ENCODE measurements at regions not wholly inside any gene's neighbourhood (a gene's known extent, or its start where the extent isn't known, plus 50 kb on each side); places are given as distances from the start of the nearest gene placed in this dataset.

DNA sequence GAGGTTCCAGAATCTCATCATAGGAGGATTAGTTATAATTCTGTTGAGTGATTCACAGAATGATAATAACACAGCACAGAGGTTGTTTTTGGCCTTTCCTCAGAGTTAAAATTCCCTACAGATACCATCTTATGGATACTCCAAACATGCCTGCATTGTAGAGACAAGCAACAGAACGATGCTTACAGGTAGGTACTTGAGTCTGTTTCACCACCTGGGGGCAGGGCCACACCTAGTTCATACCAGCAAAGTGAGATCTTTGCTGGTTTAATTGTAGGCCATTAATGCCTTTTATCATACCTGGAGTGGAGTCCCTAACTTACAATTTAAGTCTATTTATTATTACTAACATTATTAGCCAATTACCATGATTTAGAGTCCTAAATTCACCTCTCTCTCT lies 416.5 kb upstream of the TLE4 start:
- TF ChIP-seq EP300 (IDR thresholded peaks at IDR 0.05) (no peak), CTCF (IDR thresholded peaks at IDR 0.05) (no peak), POLR2A (IDR thresholded peaks at IDR 0.05) (no peak)
- no peak overlapping the region for H3K27ac ChIP-seq
- H3K27me3 ChIP-seq, result no peaks in the 10 kb centered on the region
- WGBS, 3 donors, result 77 to 88% (median 85%) methylated on average over 1 of the region's 1 CpG
- no peak for DNase-seq
- no peak overlapping the region for H3K4me3 ChIP-seq
- no peaks in the 10 kb centered on the region for H3K9me3 ChIP-seq
- no peaks in the 10 kb centered on the region for H3K4me1 ChIP-seq (ENCODE audit: insufficient read depth)
- intact Hi-C loops (cut with DNase I), result no loop called here
- no peaks in the 10 kb centered on the region for H3K36me3 ChIP-seq

DNA sequence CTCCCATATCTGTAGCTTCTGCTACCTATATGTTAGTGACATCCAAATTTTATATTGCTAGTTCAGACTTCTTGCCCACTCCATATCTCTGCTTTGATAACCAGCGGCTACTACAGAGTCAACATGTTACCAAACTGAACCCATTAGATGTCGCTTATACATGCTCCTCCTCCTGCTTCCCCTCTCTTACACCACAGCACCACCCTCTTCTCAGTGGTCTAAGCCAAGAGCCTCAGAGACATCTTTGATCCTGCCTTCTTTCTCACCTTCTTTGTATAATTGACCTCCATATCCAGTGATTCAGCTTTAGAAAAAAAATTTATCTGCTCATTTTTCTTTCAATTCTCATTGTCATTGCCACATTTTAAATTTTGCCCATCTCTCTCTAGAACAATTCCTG lies 408.2 kb upstream of the TLE4 start:
- 87 to 94% (median 88%) methylated on average over 2 of the region's 2 CpGs for WGBS, 3 donors
- H3K9me3 ChIP-seq, result no peaks in the 10 kb centered on the region
- H3K36me3 ChIP-seq, result no peaks in the 10 kb centered on the region
- TF ChIP-seq EP300 (IDR thresholded peaks at IDR 0.05) (no peak), POLR2A (IDR thresholded peaks at IDR 0.05) (no peak), CTCF (IDR thresholded peaks at IDR 0.05) (no peak)
- no peak overlapping the region for H3K4me3 ChIP-seq
- H3K27me3 ChIP-seq, result no peaks in the 10 kb centered on the region
- no peak for DNase-seq
- H3K4me1 ChIP-seq (ENCODE audit: insufficient read depth), result no peaks in the 10 kb centered on the region
- no peak overlapping the region for H3K27ac ChIP-seq
- intact Hi-C loops (cut with DNase I), result no loop called here

DNA sequence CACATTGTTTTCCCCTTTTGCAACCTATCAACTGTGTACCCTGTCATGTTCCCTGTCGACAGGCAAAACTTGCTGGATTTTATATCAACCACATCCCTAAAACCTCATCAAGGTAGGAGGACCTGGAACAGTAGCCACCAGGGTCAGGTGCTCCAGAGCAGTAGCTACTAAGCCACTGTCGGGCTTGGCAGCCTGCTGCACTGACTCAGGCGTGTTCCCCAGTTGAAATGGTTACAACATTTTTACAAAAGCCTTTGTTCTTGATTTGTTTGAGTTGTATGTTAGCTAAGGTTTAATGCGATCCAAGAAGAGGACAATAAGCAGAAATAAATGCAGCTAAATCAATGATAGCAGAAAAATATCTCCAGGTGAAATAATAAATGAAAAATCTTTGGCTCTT lies 407.4 kb upstream of the TLE4 start:
- intact Hi-C loops (cut with DNase I), result no loop called here
- H3K36me3 ChIP-seq, result no peaks in the 10 kb centered on the region
- TF ChIP-seq EP300 (IDR thresholded peaks at IDR 0.05), result no peak
- TF ChIP-seq CTCF (IDR thresholded peaks at IDR 0.05), result no peak
- TF ChIP-seq POLR2A (IDR thresholded peaks at IDR 0.05), result no peak
- H3K9me3 ChIP-seq, result no peaks in the 10 kb centered on the region
- no peak for DNase-seq
- H3K4me3 ChIP-seq, result no peak overlapping the region
- no peaks in the 10 kb centered on the region for H3K27me3 ChIP-seq
- no peak overlapping the region for H3K27ac ChIP-seq
- no peaks in the 10 kb centered on the region for H3K4me1 ChIP-seq (ENCODE audit: insufficient read depth)
- WGBS, 3 donors, result 80 to 89% (median 84%) methylated on average over 4 of the region's 4 CpGs

- Histone ChIP-seq H3K36me3 (no peaks in the 10 kb centered on the region), H3K4me1 (ENCODE audit: insufficient read depth) (no peaks in the 10 kb centered on the region), H3K27ac (no peak overlapping the region), H3K9me3 (no peaks in the 10 kb centered on the region), H3K4me3 (no peak overlapping the region), H3K27me3 (no peaks in the 10 kb centered on the region)
- intact Hi-C loops (cut with DNase I), result no loop called here
- no peak for TF ChIP-seq POLR2A (IDR thresholded peaks at IDR 0.05)
- TF ChIP-seq EP300 (IDR thresholded peaks at IDR 0.05), result no peak
- TF ChIP-seq CTCF (IDR thresholded peaks at IDR 0.05), result no peak
- 87 to 90% (median 89%) methylated on average over 5 of the region's 5 CpGs for WGBS, 3 donors
- no peak for DNase-seq
Observed at GRCh38 chr9:79165020-79165780, 406.6 kb upstream of the TLE4 start.

All from ovary (tissue), 7 donors.